ENCODE measurements at regions not wholly inside any gene's neighbourhood (a gene's known extent, or its start where the extent isn't known, plus 50 kb on each side); places are given as distances from the start of the nearest gene placed in this dataset.

DNA sequence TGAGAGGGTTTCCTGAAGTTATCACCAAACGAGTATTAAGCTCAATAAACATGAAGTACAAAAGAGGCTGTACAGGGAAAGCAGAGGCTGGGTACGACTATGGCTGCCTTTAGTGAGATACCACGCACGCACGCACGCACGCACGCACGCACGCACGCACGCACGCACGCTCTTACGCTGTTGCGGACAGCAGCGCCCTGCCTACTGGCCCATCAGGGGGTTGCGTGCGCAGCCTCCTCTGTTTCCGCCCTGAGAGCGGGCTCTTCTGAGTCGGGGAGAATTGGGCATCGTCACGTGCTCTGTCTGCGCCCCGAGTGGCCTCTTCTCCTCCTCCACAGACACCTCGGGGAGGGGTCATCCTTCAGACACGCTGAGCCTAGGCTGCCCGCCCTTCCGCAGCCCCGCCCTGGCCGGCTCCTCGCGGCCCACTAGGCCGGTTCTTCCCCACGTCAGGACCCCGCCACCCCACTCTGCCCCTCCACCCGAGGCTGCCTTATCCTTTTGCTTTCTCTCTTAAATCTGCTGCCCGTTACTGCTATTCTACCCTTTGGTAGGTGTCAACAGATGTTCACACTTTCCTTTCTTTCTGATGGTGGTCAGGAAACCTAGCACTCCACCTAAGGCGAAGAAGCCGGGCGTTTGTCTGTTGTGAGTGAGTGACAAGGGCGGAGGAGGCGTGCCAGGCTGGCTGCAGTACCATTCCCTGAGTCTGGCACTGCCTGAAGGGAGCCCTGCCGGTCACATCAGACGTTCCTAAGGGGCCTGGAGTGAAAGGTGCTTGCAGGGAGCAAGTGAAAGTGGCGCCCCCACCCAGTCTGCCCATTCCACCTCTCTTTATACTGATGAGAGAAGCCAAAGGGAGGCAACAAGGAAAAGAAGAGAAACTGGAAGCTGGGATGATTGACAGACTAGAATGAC is 300.4 kb upstream of the B3GAT1 start (continued):
- TF ChIP-seq, protein P1, sequence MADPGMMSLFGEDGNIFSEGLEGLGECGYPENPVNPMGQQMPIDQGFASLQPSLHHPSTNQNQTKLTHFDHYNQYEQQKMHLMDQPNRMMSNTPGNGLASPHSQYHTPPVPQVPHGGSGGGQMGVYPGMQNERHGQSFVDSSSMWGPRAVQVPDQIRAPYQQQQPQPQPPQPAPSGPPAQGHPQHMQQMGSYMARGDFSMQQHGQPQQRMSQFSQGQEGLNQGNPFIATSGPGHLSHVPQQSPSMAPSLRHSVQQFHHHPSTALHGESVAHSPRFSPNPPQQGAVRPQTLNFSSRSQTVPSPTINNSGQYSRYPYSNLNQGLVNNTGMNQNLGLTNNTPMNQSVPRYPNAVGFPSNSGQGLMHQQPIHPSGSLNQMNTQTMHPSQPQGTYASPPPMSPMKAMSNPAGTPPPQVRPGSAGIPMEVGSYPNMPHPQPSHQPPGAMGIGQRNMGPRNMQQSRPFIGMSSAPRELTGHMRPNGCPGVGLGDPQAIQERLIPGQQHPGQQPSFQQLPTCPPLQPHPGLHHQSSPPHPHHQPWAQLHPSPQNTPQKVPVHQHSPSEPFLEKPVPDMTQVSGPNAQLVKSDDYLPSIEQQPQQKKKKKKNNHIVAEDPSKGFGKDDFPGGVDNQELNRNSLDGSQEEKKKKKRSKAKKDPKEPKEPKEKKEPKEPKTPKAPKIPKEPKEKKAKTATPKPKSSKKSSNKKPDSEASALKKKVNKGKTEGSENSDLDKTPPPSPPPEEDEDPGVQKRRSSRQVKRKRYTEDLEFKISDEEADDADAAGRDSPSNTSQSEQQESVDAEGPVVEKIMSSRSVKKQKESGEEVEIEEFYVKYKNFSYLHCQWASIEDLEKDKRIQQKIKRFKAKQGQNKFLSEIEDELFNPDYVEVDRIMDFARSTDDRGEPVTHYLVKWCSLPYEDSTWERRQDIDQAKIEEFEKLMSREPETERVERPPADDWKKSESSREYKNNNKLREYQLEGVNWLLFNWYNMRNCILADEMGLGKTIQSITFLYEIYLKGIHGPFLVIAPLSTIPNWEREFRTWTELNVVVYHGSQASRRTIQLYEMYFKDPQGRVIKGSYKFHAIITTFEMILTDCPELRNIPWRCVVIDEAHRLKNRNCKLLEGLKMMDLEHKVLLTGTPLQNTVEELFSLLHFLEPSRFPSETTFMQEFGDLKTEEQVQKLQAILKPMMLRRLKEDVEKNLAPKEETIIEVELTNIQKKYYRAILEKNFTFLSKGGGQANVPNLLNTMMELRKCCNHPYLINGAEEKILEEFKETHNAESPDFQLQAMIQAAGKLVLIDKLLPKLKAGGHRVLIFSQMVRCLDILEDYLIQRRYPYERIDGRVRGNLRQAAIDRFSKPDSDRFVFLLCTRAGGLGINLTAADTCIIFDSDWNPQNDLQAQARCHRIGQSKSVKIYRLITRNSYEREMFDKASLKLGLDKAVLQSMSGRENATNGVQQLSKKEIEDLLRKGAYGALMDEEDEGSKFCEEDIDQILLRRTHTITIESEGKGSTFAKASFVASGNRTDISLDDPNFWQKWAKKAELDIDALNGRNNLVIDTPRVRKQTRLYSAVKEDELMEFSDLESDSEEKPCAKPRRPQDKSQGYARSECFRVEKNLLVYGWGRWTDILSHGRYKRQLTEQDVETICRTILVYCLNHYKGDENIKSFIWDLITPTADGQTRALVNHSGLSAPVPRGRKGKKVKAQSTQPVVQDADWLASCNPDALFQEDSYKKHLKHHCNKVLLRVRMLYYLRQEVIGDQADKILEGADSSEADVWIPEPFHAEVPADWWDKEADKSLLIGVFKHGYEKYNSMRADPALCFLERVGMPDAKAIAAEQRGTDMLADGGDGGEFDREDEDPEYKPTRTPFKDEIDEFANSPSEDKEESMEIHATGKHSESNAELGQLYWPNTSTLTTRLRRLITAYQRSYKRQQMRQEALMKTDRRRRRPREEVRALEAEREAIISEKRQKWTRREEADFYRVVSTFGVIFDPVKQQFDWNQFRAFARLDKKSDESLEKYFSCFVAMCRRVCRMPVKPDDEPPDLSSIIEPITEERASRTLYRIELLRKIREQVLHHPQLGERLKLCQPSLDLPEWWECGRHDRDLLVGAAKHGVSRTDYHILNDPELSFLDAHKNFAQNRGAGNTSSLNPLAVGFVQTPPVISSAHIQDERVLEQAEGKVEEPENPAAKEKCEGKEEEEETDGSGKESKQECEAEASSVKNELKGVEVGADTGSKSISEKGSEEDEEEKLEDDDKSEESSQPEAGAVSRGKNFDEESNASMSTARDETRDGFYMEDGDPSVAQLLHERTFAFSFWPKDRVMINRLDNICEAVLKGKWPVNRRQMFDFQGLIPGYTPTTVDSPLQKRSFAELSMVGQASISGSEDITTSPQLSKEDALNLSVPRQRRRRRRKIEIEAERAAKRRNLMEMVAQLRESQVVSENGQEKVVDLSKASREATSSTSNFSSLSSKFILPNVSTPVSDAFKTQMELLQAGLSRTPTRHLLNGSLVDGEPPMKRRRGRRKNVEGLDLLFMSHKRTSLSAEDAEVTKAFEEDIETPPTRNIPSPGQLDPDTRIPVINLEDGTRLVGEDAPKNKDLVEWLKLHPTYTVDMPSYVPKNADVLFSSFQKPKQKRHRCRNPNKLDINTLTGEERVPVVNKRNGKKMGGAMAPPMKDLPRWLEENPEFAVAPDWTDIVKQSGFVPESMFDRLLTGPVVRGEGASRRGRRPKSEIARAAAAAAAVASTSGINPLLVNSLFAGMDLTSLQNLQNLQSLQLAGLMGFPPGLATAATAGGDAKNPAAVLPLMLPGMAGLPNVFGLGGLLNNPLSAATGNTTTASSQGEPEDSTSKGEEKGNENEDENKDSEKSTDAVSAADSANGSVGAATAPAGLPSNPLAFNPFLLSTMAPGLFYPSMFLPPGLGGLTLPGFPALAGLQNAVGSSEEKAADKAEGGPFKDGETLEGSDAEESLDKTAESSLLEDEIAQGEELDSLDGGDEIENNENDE (IDR thresholded peaks at IDR 0.05; ENCODE audit: insufficient replicate concordance, low read length), result no peak
